HEK293 (cell line): ENCODE measurements at regions not wholly inside any gene's neighbourhood (a gene's known extent, or its start where the extent isn't known, plus 50 kb on each side); places are given as distances from the start of the nearest gene placed in this dataset.

ENCODE experiments used
- CTCF ChIA-PET: fragments of 350-600 bp; formaldehyde crosslinking; extraction: SDS; loops from one replicate; lab custom pipeline; 2021; ENCODE audit warnings: antibody characterized with exemption; lab: Yijun Ruan, JAX
- POLR2A ChIA-PET: fragments of 300-600 bp; formaldehyde crosslinking; extraction: SDS; loops from one replicate; lab custom pipeline; 2020; ENCODE audit warnings: antibody characterized with exemption, inconsistent platforms; lab: Yijun Ruan, JAX
- H3K27ac ChIP-seq: fragments of 200-500 bp; sonication (Bioruptor generic); 2 replicates; pipeline ENCODE4 v1.5.1; 2014; ENCODE audit warnings: low read depth, low read length, control low read depth, inconsistent platforms; ENCODE audit errors: extremely low read depth
- H3K36me3 ChIP-seq, 2 experiments: fragments of 200-500 bp in 1 of 2; sonication (Bioruptor generic) in 1 of 2; 1 replicate in 1 of 2; 2 replicates in 1 of 2; pipeline ENCODE4 v1.5.1; 2014 to 2017; ENCODE audit warnings: inconsistent platforms in 2 of 2, low read length in 2 of 2; ENCODE audit not compliant: control insufficient read depth in 2 of 2, insufficient read depth in 1 of 2
- H3K4me1 ChIP-seq: fragments of 200-500 bp; sonication (Bioruptor generic); 2 replicates; pipeline ENCODE4 v1.5.1; 2014; ENCODE audit warnings: mild to moderate bottlenecking, low read length, inconsistent platforms; ENCODE audit not compliant: control insufficient read depth, insufficient read depth
- H3K4me3 ChIP-seq: 2 replicates; pipeline ENCODE4 v1.5.1; 2011; ENCODE audit warnings: low read depth, mild to moderate bottlenecking, control low read depth, low read length, moderate library complexity
- H3K9me3 ChIP-seq: fragments of 200-500 bp; sonication (Bioruptor generic); 2 replicates; pipeline ENCODE4 v1.5.1; 2014; ENCODE audit warnings: low read depth, low read length, inconsistent platforms; ENCODE audit not compliant: control insufficient read depth, insufficient read depth
- ATF2 ChIP-seq: fragments of 450-650 bp; formaldehyde crosslinking; IDR thresholded peaks from 2 replicates; pipeline ENCODE4 v1.5.1; 2016; ENCODE audit warnings: missing biosample characterization, missing genetic modification characterization, low read depth
- GLI2 ChIP-seq: fragments of 450-650 bp; formaldehyde crosslinking; IDR thresholded peaks from 2 replicates; pipeline ENCODE4; 2017; ENCODE audit warnings: missing biosample characterization, missing genetic modification characterization, low read depth, borderline replicate concordance
- GLIS2 ChIP-seq: fragments of 450-650 bp; formaldehyde crosslinking; IDR thresholded peaks from 2 replicates; pipeline ENCODE4 v1.5.1; 2016; ENCODE audit warnings: missing biosample characterization, missing genetic modification characterization
- KLF16 ChIP-seq: fragments of 450-650 bp; formaldehyde crosslinking; IDR thresholded peaks from 2 replicates; pipeline ENCODE4 v1.5.1; 2017; ENCODE audit warnings: missing biosample characterization, missing genetic modification characterization
- KLF8 ChIP-seq: fragments of 450-650 bp; formaldehyde crosslinking; IDR thresholded peaks from 2 replicates; pipeline ENCODE4 v1.5.1; 2016; ENCODE audit warnings: missing biosample characterization, missing genetic modification characterization
- PRDM4 ChIP-seq: fragments of 450-650 bp; formaldehyde crosslinking; IDR thresholded peaks from 2 replicates; pipeline ENCODE4 v1.5.1; 2017; ENCODE audit warnings: missing biosample characterization, missing genetic modification characterization
- TCF7L2 ChIP-seq: IDR thresholded peaks from 2 replicates; pipeline ENCODE4 v1.6.1; 2011; ENCODE audit warnings: low read depth, mild to moderate bottlenecking, inconsistent platforms, low read length, moderate library complexity, borderline replicate concordance
- YY2 ChIP-seq: fragments of 450-650 bp; formaldehyde crosslinking; IDR thresholded peaks from 2 replicates; pipeline ENCODE4 v1.5.1; 2016; ENCODE audit warnings: missing biosample characterization, missing genetic modification characterization
- ZBTB10 ChIP-seq: fragments of 450-650 bp; formaldehyde crosslinking; IDR thresholded peaks from 2 replicates; pipeline ENCODE4 v1.5.1; 2016; ENCODE audit warnings: missing biosample characterization, missing genetic modification characterization
- ZBTB17 ChIP-seq: fragments of 450-650 bp; formaldehyde crosslinking; IDR thresholded peaks from 2 replicates; pipeline ENCODE4 v1.5.1; 2016; ENCODE audit warnings: missing biosample characterization, missing genetic modification characterization
- ZFHX2 ChIP-seq: fragments of 450-650 bp; formaldehyde crosslinking; conservative IDR thresholded peaks from 2 replicates; pipeline ENCODE4 v1.5.1; 2016; ENCODE audit warnings: missing biosample characterization, missing genetic modification characterization
- ZNF121 ChIP-seq: fragments of 450-650 bp; formaldehyde crosslinking; IDR thresholded peaks from 2 replicates; pipeline ENCODE4 v1.5.1; 2016; ENCODE audit warnings: missing biosample characterization, missing genetic modification characterization
- ZNF155 ChIP-seq: fragments of 450-650 bp; formaldehyde crosslinking; IDR thresholded peaks from 2 replicates; pipeline ENCODE4 v1.5.1; 2016; ENCODE audit warnings: missing biosample characterization, missing genetic modification characterization
- ZNF169 ChIP-seq: fragments of 450-650 bp; formaldehyde crosslinking; IDR thresholded peaks from 2 replicates; pipeline ENCODE4 v1.5.1; 2016; ENCODE audit warnings: missing biosample characterization, missing genetic modification characterization
- ZNF221 ChIP-seq: fragments of 450-650 bp; formaldehyde crosslinking; IDR thresholded peaks from 2 replicates; pipeline ENCODE4 v1.5.1; 2017; ENCODE audit warnings: missing biosample characterization, missing genetic modification characterization, borderline replicate concordance
- ZNF341 ChIP-seq: fragments of 450-650 bp; formaldehyde crosslinking; IDR thresholded peaks from 2 replicates; pipeline ENCODE4; 2016; ENCODE audit warnings: low read depth, missing biosample characterization, missing genetic modification characterization
- ZNF362 ChIP-seq: fragments of 450-650 bp; formaldehyde crosslinking; IDR thresholded peaks from 2 replicates; pipeline ENCODE4 v1.5.1; 2016; ENCODE audit warnings: missing biosample characterization, missing genetic modification characterization
- ZNF548 ChIP-seq: fragments of 450-650 bp; formaldehyde crosslinking; IDR thresholded peaks from 2 replicates; pipeline ENCODE4 v1.5.1; 2016; ENCODE audit warnings: missing biosample characterization, missing genetic modification characterization
- ZXDB ChIP-seq: fragments of 450-650 bp; formaldehyde crosslinking; IDR thresholded peaks from 2 replicates; pipeline ENCODE4 v1.5.1; 2016; ENCODE audit warnings: missing biosample characterization, missing genetic modification characterization

- Histone ChIP-seq H3K27ac (no peak overlapping the region), H3K4me3 (no peak overlapping the region), H3K9me3 (no peaks in the 10 kb centered on the region), H3K36me3 (no peaks in the 10 kb centered on the region), H3K4me1 (no peaks in the 10 kb centered on the region)
- ChIA-PET POLR2A (no interaction called here), CTCF (interaction anchor here (0.6 kb wide), 1 partner anchor 657 kb away, joined by 3 read pairs; no protein-coding TSS in a partner anchor)
- no peak for TF ChIP-seq KLF16 (tag by site-specific recombination)
- no peak for TF ChIP-seq ZNF169
- no peak for TF ChIP-seq ZNF362 (tag by site-specific recombination)
- no peak for TF ChIP-seq ZXDB (tag by site-specific recombination)
These were observed 83.5 kb upstream of the GRPR start for GRCh38 chrX:16039834-16040233.

- Histone ChIP-seq H3K27ac (no peak overlapping the region), H3K4me1 (no peaks in the 10 kb centered on the region), H3K36me3 (no peaks in the 10 kb centered on the region), H3K4me3 (no peak overlapping the region), H3K9me3 (no peaks in the 10 kb centered on the region)
- ChIA-PET POLR2A (no interaction called here), CTCF (interaction anchor here (0.6 to 1.0 kb wide), 2 partner anchors 51 to 657 kb away, joined by 3 to 5 read pairs; no protein-coding TSS in a partner anchor)
- TF ChIP-seq ZBTB10 (tag by site-specific recombination) (no peak), GLI2 (no peak), ZNF121 (tag by site-specific recombination) (no peak), GLIS2 (no peak), ZNF221 (tag by site-specific recombination) (no peak), TCF7L2 (no peak), ZNF155 (tag by site-specific recombination) (no peak), ZNF548 (tag by site-specific recombination) (no peak), KLF8 (tag by site-specific recombination) (no peak), YY2 (tag by site-specific recombination) (no peak), ZBTB17 (tag by site-specific recombination) (no peak), ZNF341 (tag by site-specific recombination) (no peak)
These were observed 84.0 kb upstream of the GRPR start for GRCh38 chrX:16039363-16039762.

- Histone ChIP-seq H3K4me3 (no peak overlapping the region), H3K9me3 (no peaks in the 10 kb centered on the region), H3K36me3 (no peaks in the 10 kb centered on the region), H3K4me1 (no peaks in the 10 kb centered on the region), H3K27ac (no peak overlapping the region)
- POLR2A ChIA-PET, result no interaction called here
- CTCF ChIA-PET, result interaction anchor here (0.6 kb wide), 1 partner anchor 26 kb away, joined by 3 read pairs; no protein-coding TSS in a partner anchor
- TF ChIP-seq PRDM4 (tag by site-specific recombination) (no peak), ZFHX2 (tag by site-specific recombination) (no peak), ATF2 (tag by site-specific recombination) (no peak)
These were observed 90.0 kb upstream of the GRPR start for GRCh38 chrX:16033331-16033730.
